Neural crest cell (in vitro differentiated cells): ENCODE measurements at regions not wholly inside any gene's neighbourhood (a gene's known extent, or its start where the extent isn't known, plus 50 kb on each side); places are given as distances from the start of the nearest gene placed in this dataset.

Source experiments
- DNase-seq: peaks from one replicate; pipeline ENCODE4 v3.0.0; 2021; ENCODE audit warnings: low read depth, mixed read lengths, low spot score
- H3K27ac Mint-ChIP-seq: one replicate; pipeline ENCODE4 v1.8.0; 2021; ENCODE audit warnings: mild to moderate bottlenecking, mixed read lengths; ENCODE audit not compliant: unreplicated experiment
- H3K27me3 Mint-ChIP-seq: 2 replicates; pipeline ENCODE4 v1.8.0; 2021; ENCODE audit warnings: low read depth, mild to moderate bottlenecking, mixed read lengths
- H3K36me3 Mint-ChIP-seq: 2 replicates; pipeline ENCODE4 v1.8.0; 2021; ENCODE audit warnings: low read depth, mild to moderate bottlenecking, mixed read lengths
- H3K4me1 Mint-ChIP-seq: 2 replicates; pipeline ENCODE4 v1.8.0; 2021; ENCODE audit warnings: mixed read lengths
- H3K4me3 Mint-ChIP-seq: one replicate; pipeline ENCODE4 v1.8.0; 2021; ENCODE audit warnings: mild to moderate bottlenecking, mixed read lengths
- H3K9me3 Mint-ChIP-seq: 2 replicates; pipeline ENCODE4 v1.8.0; 2021; ENCODE audit warnings: mixed read lengths
- CTCF ChIP-seq: fragments of 200-600 bp; sonication (generic); conservative IDR thresholded peaks from 2 replicates; pipeline ENCODE4 v1.5.0; 2021; ENCODE audit warnings: antibody characterized with exemption, mild to moderate bottlenecking

GRCh38 chr12:123071857-123072256 lies 79.0 kb downstream of the PITPNM2 start:
- H3K4me3 Mint-ChIP-seq = no peak overlapping the region
- H3K36me3 Mint-ChIP-seq = no peaks in the 10 kb centered on the region
- TF ChIP-seq CTCF = no peak
- no peaks in the 10 kb centered on the region for H3K27me3 Mint-ChIP-seq
- DNase-seq = no peak
- no peaks in the 10 kb centered on the region for H3K9me3 Mint-ChIP-seq
- H3K27ac Mint-ChIP-seq = no peak overlapping the region
- peaks cover 22% of the 10 kb centered on the region for H3K4me1 Mint-ChIP-seq

GRCh38 chr12:123071099-123071800 lies 79.6 kb downstream of the PITPNM2 start:
- no peak overlapping the region for H3K27ac Mint-ChIP-seq
- H3K27me3 Mint-ChIP-seq = no peaks in the 10 kb centered on the region
- H3K9me3 Mint-ChIP-seq = no peaks in the 10 kb centered on the region
- H3K4me3 Mint-ChIP-seq = no peak overlapping the region
- peaks cover 16% of the 10 kb centered on the region for H3K4me1 Mint-ChIP-seq
- DNase-seq = no peak
- no peak for TF ChIP-seq CTCF
- no peaks in the 10 kb centered on the region for H3K36me3 Mint-ChIP-seq

GRCh38 chr12:123070267-123071081 lies 80.4 kb downstream of the PITPNM2 start:
- no peaks in the 10 kb centered on the region for H3K27me3 Mint-ChIP-seq
- no peak for DNase-seq
- H3K4me3 Mint-ChIP-seq = no peak overlapping the region
- H3K36me3 Mint-ChIP-seq = no peaks in the 10 kb centered on the region
- H3K4me1 Mint-ChIP-seq = peaks cover 8% of the 10 kb centered on the region
- no peak for TF ChIP-seq CTCF
- H3K27ac Mint-ChIP-seq = no peak overlapping the region
- H3K9me3 Mint-ChIP-seq = no peaks in the 10 kb centered on the region

- no peak overlapping the region for H3K27ac Mint-ChIP-seq
- TF ChIP-seq CTCF = no peak
- H3K9me3 Mint-ChIP-seq = no peaks in the 10 kb centered on the region
- DNase-seq = no peak
- no peak overlapping the region for H3K4me3 Mint-ChIP-seq
- no peaks in the 10 kb centered on the region for H3K36me3 Mint-ChIP-seq
- no peaks in the 10 kb centered on the region for H3K27me3 Mint-ChIP-seq
- no peaks in the 10 kb centered on the region for H3K4me1 Mint-ChIP-seq
Measured at GRCh38 chr12:123069436-123070266, 81.2 kb downstream of the PITPNM2 start.

GRCh38 chr12:123067654-123068053 lies 83.2 kb downstream of the PITPNM2 start:
- H3K27ac Mint-ChIP-seq = no peak overlapping the region
- H3K4me3 Mint-ChIP-seq = no peak overlapping the region
- H3K9me3 Mint-ChIP-seq = no peaks in the 10 kb centered on the region
- TF ChIP-seq CTCF = no peak
- H3K4me1 Mint-ChIP-seq = peaks cover 7% of the 10 kb centered on the region
- H3K27me3 Mint-ChIP-seq = no peaks in the 10 kb centered on the region
- no peaks in the 10 kb centered on the region for H3K36me3 Mint-ChIP-seq
- DNase-seq = no peak
